ENCODE measurements at regions not wholly inside any gene's neighbourhood (a gene's known extent, or its start where the extent isn't known, plus 50 kb on each side); places are given as distances from the start of the nearest gene placed in this dataset.

- peaks cover 33% of the 10 kb centered on the region for H3K27me3 ChIP-seq (replicated peaks; ENCODE audit: insufficient read depth, low read length)
- TF ChIP-seq EZH2phosphoT487 (IDR thresholded peaks at IDR 0.05; ENCODE audit: low read length) (no peak), EZH2 (optimal IDR thresholded peaks at IDR 0.05; ENCODE audit: low read depth, low read length) (no peak)
- TF ChIP-seq, protein P1, sequence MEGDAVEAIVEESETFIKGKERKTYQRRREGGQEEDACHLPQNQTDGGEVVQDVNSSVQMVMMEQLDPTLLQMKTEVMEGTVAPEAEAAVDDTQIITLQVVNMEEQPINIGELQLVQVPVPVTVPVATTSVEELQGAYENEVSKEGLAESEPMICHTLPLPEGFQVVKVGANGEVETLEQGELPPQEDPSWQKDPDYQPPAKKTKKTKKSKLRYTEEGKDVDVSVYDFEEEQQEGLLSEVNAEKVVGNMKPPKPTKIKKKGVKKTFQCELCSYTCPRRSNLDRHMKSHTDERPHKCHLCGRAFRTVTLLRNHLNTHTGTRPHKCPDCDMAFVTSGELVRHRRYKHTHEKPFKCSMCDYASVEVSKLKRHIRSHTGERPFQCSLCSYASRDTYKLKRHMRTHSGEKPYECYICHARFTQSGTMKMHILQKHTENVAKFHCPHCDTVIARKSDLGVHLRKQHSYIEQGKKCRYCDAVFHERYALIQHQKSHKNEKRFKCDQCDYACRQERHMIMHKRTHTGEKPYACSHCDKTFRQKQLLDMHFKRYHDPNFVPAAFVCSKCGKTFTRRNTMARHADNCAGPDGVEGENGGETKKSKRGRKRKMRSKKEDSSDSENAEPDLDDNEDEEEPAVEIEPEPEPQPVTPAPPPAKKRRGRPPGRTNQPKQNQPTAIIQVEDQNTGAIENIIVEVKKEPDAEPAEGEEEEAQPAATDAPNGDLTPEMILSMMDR (IDR thresholded peaks at IDR 0.05; ENCODE audit: low read length): no peak
- no peak overlapping the region for H3K9ac ChIP-seq (ENCODE audit: low read length)
- H3K4me1 ChIP-seq (ENCODE audit: low read length): no peaks in the 10 kb centered on the region
- no peak overlapping the region for H3K4me2 ChIP-seq (ENCODE audit: low read depth, low read length)
- H3K79me2 ChIP-seq (ENCODE audit: low read length): no peaks in the 10 kb centered on the region
- H3K27ac ChIP-seq (ENCODE audit: low read length): no peak overlapping the region
- DNase-seq: no peak
- no peaks in the 10 kb centered on the region for H3K9me3 ChIP-seq (replicated peaks; ENCODE audit: insufficient read depth, low read length)
- H3K4me3 ChIP-seq (ENCODE audit: low read length): no peak overlapping the region
- H3F3A ChIP-seq (ENCODE audit: insufficient read depth, low read length): no peaks in the 10 kb centered on the region
- no peak overlapping the region for H2AFZ ChIP-seq (ENCODE audit: low read length)
- no peaks in the 10 kb centered on the region for H3K9me2 ChIP-seq (replicated peaks; ENCODE audit: insufficient read depth, low read length)
- no peaks in the 10 kb centered on the region for H4K20me1 ChIP-seq (ENCODE audit: insufficient read depth, low read length)
- no peaks in the 10 kb centered on the region for H3K36me3 ChIP-seq (replicated peaks; ENCODE audit: insufficient read depth, low read length)
These were observed 190.5 kb upstream of the CSF3R start for GRCh38 chr1:36673202-36673601.

GRCh38 chr1:36669262-36669661 is 186.5 kb upstream of the CSF3R start:
- no peaks in the 10 kb centered on the region for H3K36me3 ChIP-seq (replicated peaks; ENCODE audit: insufficient read depth, low read length)
- H2AFZ ChIP-seq (ENCODE audit: low read length): no peak overlapping the region
- no peaks in the 10 kb centered on the region for H3K79me2 ChIP-seq (ENCODE audit: low read length)
- TF ChIP-seq EZH2phosphoT487 (IDR thresholded peaks at IDR 0.05; ENCODE audit: low read length): no peak
- no peak for TF ChIP-seq EZH2 (optimal IDR thresholded peaks at IDR 0.05; ENCODE audit: low read depth, low read length)
- TF ChIP-seq, protein P1 (IDR thresholded peaks at IDR 0.05; ENCODE audit: low read length): no peak
- no peaks in the 10 kb centered on the region for H3K9me3 ChIP-seq (replicated peaks; ENCODE audit: insufficient read depth, low read length)
- H3K27ac ChIP-seq (ENCODE audit: low read length): no peak overlapping the region
- H3K9me2 ChIP-seq (replicated peaks; ENCODE audit: insufficient read depth, low read length): no peaks in the 10 kb centered on the region
- H3K4me3 ChIP-seq (ENCODE audit: low read length): no peak overlapping the region
- H3F3A ChIP-seq (ENCODE audit: insufficient read depth, low read length): 0 out of 2 replicates have a peak, but pooled peaks cover 2% of the 10 kb centered on the region
- no peak overlapping the region for H3K9ac ChIP-seq (ENCODE audit: low read length)
- peaks cover 16% of the 10 kb centered on the region for H3K4me1 ChIP-seq (ENCODE audit: low read length)
- peaks cover 40% of the 10 kb centered on the region for H3K27me3 ChIP-seq (replicated peaks; ENCODE audit: insufficient read depth, low read length)
- no peak for DNase-seq
- no peak overlapping the region for H3K4me2 ChIP-seq (ENCODE audit: low read depth, low read length)
- no peaks in the 10 kb centered on the region for H4K20me1 ChIP-seq (ENCODE audit: insufficient read depth, low read length)

DNA sequence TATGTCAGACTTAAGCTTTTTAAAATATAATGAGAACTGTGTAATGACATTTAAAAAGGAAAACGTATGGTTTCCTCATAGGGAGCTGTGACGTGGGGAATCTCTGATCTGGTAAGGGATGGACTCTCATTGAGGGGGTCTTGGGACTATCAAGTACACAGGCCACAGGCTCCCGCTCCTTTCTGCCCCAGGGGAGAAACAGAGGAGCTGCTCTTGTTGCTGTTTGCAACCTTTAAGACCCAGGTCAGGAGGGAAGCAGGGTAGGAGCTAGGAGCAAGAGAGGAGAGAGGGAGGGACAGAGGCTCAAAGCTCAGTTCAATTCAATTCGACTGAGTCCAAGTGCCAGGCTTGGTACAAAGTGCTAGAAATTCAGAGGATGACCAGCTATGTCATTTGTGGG is 185.1 kb upstream of the CSF3R start:
- no peak overlapping the region for H3K27ac ChIP-seq (ENCODE audit: low read length)
- H3K9ac ChIP-seq (ENCODE audit: low read length): no peak overlapping the region
- H3F3A ChIP-seq (ENCODE audit: insufficient read depth, low read length): 0 out of 2 replicates have a peak, but pooled peaks cover 2% of the 10 kb centered on the region
- no peak overlapping the region for H2AFZ ChIP-seq (ENCODE audit: low read length)
- H4K20me1 ChIP-seq (ENCODE audit: insufficient read depth, low read length): no peaks in the 10 kb centered on the region
- H3K4me3 ChIP-seq (ENCODE audit: low read length): no peak overlapping the region
- H3K79me2 ChIP-seq (ENCODE audit: low read length): no peaks in the 10 kb centered on the region
- peaks cover 17% of the 10 kb centered on the region for H3K4me1 ChIP-seq (ENCODE audit: low read length)
- no peak overlapping the region for H3K4me2 ChIP-seq (ENCODE audit: low read depth, low read length)
- H3K9me2 ChIP-seq (replicated peaks; ENCODE audit: insufficient read depth, low read length): no peaks in the 10 kb centered on the region
- H3K27me3 ChIP-seq (replicated peaks; ENCODE audit: insufficient read depth, low read length): peaks cover 36% of the 10 kb centered on the region
- H3K36me3 ChIP-seq (replicated peaks; ENCODE audit: insufficient read depth, low read length): no peaks in the 10 kb centered on the region
- DNase-seq: no peak
- no peak for TF ChIP-seq EZH2 (optimal IDR thresholded peaks at IDR 0.05; ENCODE audit: low read depth, low read length)
- TF ChIP-seq EZH2phosphoT487 (IDR thresholded peaks at IDR 0.05; ENCODE audit: low read length): no peak
- TF ChIP-seq, protein P1 (IDR thresholded peaks at IDR 0.05; ENCODE audit: low read length): no peak
- no peaks in the 10 kb centered on the region for H3K9me3 ChIP-seq (replicated peaks; ENCODE audit: insufficient read depth, low read length)
